H1 (cell line): ENCODE measurements at regions not wholly inside any gene's neighbourhood (a gene's known extent, or its start where the extent isn't known, plus 50 kb on each side); places are given as distances from the start of the nearest gene placed in this dataset.

ENCODE experiments used
- CEBPB ChIP-seq: IDR thresholded peaks from 2 replicates; pipeline ENCODE4 v1.6.1; 2012; ENCODE audit warnings: low read depth, low read length
- EZH2 ChIP-seq: fragments of 200-600 bp; sonication (generic); IDR thresholded peaks from 2 replicates; pipeline ENCODE4 v1.7.1; 2012; ENCODE audit warnings: low read depth, mild to moderate bottlenecking, moderate library complexity, low read length, inconsistent platforms; ENCODE audit not compliant: severe bottlenecking
- MAX ChIP-seq: IDR thresholded peaks from 2 replicates; pipeline ENCODE4 v1.6.1; 2012; ENCODE audit warnings: inconsistent platforms
- RNF2 ChIP-seq: fragments of 200-900, 300-1000 bp; sonication (generic); IDR thresholded peaks from 2 replicates; pipeline ENCODE4 v1.7.1; 2016; ENCODE audit warnings: borderline replicate concordance, low read depth, mild to moderate bottlenecking, antibody characterized with exemption, low read length; ENCODE audit not compliant: poor library complexity, severe bottlenecking; ENCODE audit errors: missing control alignments
- TEAD4 ChIP-seq: IDR thresholded peaks from 2 replicates; pipeline ENCODE4 v1.6.1; 2012; ENCODE audit warnings: low read depth, low read length, inconsistent platforms, mixed read lengths

- TF ChIP-seq EZH2 (no peak), MAX (no peak), RNF2 (no peak), TEAD4 (no peak), CEBPB (no peak)
These were observed 1950.4 kb downstream of the SUCLG1 start (continued) for GRCh38 chr2:82508702-82509101.
